GM21381 (cell line): ENCODE measurements at regions not wholly inside any gene's neighbourhood (a gene's known extent, or its start where the extent isn't known, plus 50 kb on each side); places are given as distances from the start of the nearest gene placed in this dataset.

Source experiments
- ATAC-seq: cut with Tn5 transposase; IDR thresholded peaks from one replicate; pipeline ENCODE4 v1.9.1; 2021; ENCODE audit warnings: mild to moderate bottlenecking, moderate library complexity; ENCODE audit not compliant: unreplicated experiment

- no peak for ATAC-seq
Measured at GRCh38 chr3:73820431-73820830, 195.7 kb upstream of the PDZRN3 start.

DNA sequence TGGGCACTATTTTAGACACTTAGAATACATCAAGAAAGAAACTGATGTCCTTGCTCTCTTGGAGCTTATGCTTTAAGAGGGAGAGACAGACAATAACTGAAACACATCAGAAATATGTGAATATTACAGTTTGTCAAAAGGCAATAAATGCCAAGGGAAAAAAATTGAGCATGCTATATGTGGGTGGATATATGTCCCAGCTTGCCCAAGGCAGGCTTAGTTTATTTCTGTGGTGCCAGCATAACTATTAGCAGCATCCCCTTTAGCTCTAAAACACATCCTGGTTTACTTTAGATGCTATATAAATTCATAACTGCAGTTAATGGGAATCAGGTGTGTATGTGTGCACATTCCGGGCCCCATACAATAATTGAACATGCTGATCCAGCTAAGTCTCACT, 191.2 kb upstream of the PDZRN3 start:
- no peak for ATAC-seq

DNA sequence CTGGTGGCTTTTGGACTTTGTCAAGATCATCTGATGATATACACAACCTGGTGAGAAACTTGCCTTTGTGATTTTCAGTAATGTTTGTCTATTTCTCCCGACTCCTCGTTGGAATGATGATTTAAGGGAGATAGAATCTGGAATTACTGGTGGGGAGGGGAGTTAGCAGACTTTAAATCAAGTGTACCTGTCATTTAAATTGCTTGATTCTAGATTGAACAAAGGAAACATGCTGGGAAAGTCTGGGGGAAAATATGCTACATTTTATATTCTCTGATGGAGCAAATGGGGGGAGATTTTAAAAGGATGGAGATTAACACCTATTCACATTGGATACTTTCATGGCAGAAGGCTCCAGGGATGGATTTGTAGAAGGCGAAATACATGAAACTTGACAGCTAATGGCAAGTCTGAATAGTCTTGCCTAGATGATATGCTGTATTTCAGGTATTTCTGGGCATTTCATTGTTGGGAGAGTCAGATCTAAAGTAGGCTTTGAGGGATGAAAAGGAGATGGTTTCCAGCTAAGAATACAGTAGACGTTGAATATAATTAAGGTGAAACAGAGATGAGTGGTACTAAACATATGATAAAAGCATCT, 189.1 kb upstream of the PDZRN3 start:
- no peak for ATAC-seq

- no peak for ATAC-seq
Measured at GRCh38 chr3:73813291-73813690, 188.6 kb upstream of the PDZRN3 start.

GRCh38 chr3:73812054-73812453, 187.3 kb upstream of the PDZRN3 start:
- ATAC-seq = no peak

GRCh38 chr3:73808862-73809509, 184.2 kb upstream of the PDZRN3 start:
- no peak for ATAC-seq

GRCh38 chr3:73805435-73805834, 180.7 kb upstream of the PDZRN3 start:
- ATAC-seq = no peak

DNA sequence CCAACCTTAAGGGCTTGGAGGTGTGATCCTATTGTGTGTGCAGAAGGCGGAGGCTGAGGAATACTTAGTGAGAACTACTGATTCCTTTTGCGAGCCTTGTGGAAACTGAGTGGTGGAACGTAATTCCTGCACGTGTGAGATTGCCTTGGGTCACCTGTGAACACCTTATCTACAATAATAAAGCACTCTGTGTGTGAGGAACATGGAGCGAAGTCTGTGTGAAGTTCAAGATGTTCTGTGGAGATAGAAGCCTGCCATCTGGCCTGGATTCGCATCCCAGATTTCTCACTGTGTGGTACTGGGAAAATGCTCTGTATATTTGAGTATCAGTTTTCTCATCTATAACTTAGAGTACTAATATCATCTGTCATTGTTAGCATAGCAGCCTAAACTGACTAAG, 179.5 kb upstream of the PDZRN3 start:
- no peak for ATAC-seq

DNA sequence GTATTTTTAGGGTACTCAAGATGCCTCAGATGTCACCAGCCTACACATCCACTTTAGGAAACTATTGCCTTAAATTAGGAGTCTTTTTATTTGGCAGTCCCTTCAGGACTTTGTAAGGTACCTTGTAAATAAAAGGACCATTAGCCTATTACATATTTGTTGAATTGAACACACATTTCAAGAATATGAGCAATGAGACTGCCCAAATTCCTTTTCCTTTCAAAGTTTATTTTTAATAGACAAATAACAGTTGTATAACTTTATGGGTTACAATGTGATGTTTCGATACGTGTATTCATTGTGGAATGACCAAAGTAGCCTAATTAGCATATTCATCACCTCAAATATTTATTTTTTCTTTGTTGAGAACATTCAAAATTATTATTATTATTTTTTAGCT, 176.7 kb upstream of the PDZRN3 start:
- ATAC-seq = no peak

GRCh38 chr3:73797311-73797710, 172.6 kb upstream of the PDZRN3 start:
- ATAC-seq = no peak

GRCh38 chr3:73796382-73796781, 171.6 kb upstream of the PDZRN3 start:
- no peak for ATAC-seq

GRCh38 chr3:73791356-73791755, 166.6 kb upstream of the PDZRN3 start:
- ATAC-seq = no peak

DNA sequence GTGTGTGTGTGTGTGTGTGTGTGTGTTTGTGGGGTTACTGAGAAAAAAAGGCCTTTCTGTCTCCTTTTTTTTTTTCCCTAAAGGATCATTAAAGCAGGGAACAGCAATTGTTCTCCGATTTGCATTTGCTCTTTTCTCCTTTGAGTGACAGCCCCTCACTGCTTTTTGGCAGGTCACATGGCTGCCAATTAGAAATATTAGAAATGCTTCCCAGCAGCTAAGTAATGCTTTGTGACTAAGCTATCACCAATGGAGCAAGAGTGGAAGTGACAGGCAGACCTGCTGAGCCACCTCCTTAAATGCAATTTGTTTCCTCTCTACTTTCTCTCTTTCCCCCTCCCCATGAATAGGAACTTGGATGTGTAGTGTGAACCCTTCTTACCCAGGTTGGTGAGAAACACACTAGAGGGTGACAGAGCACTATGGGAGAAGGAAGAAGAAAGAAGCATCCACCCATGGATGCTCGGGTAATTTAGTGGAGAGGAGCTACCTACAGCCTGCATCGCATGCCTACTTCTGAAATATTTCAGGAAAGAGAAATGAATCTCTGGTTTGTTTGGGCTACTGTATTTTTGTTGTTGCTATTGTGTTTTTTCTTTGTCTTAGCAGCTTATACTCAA, 165.2 kb upstream of the PDZRN3 start:
- ATAC-seq = no peak

DNA sequence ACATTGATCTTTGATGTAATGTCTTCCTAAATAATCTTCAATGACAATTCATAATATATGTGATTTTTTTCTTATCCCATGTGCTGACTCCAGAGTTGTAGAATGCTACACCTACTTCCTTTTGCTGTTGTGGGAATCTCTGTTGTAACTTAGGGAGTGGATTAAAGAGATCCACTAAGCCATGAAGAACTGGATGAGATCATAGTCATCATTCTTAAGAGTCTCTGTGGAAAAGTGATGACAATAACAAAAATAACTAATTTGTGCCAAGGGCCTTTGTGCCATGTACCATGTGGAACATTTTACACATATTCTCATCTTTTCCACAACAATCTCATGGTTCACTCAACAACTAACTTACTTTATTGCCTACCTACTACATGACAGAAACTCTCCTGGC, 162.9 kb upstream of the PDZRN3 start:
- no peak for ATAC-seq

DNA sequence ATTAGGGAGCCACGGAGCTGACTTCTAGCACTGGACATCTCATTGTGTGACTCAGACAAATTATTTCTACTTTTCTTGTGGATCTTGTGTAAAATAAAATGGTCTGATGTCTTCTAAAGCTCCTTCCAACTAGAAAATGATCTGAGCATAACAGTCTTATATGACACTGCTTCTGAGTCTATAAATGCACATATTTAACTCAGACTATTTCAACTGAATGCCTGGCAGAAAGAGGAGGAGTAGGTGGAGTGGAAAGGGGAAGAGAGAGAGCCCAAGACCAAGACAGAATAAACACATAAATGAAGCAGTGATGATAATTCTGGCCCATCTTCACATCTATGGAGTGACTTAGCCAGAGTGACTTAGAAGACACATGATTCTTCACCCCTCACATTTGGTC, 162.3 kb upstream of the PDZRN3 start:
- no peak for ATAC-seq

GRCh38 chr3:73786321-73786807, 161.6 kb upstream of the PDZRN3 start:
- ATAC-seq = no peak

DNA sequence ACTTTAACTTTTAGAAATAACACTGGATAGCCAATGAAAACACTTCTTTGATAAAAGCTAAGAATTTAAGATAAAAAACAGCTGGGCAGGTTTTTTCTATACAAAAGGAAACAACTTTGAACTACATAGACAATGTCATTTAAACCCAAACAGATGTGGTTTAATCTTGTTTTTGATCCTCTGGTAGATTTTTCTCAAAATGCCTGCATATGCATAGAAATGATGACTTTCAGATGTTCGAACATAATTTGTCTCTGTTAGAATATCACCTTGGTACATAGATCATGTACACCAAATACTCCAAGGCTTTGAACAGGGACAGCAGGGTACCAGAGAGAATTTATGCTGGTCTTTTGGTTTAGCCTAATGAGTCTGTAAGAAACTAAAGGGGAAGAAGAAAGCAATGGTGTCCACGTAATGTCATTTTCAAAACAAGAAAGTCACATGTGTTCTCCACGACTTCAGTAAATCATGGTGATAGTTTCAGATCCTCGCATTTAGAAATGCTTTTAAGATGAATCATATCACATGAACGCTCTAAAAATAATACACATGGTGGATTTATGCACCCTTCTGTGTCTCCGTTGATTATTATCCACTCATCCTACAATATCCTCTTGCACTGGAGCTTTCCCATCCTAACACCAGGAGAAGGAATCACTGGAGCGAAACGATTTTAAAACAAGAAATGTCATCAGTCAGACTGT, 160.1 kb upstream of the PDZRN3 start:
- ATAC-seq = no peak

GRCh38 chr3:73783811-73784210, 159.1 kb upstream of the PDZRN3 start:
- no peak for ATAC-seq

DNA sequence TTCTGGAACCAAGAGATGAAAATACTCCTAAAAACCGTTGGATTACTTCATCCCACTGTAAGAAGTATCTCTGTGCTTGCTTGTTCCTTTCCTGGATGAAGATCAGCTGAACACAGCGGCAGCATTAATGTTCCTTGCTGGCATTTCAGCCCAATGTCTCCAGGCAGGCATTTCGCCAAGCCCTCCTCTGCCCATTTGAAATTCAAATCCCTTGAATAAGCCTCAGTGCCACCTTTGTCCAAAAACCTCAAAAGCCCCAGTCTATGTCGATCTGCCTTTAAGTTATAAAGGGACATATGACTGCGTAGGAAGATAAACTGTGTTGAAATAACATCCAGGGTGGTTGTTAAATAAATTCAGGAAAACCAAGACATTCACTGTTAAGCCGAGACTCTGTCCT, 156.8 kb upstream of the PDZRN3 start:
- no peak for ATAC-seq

DNA sequence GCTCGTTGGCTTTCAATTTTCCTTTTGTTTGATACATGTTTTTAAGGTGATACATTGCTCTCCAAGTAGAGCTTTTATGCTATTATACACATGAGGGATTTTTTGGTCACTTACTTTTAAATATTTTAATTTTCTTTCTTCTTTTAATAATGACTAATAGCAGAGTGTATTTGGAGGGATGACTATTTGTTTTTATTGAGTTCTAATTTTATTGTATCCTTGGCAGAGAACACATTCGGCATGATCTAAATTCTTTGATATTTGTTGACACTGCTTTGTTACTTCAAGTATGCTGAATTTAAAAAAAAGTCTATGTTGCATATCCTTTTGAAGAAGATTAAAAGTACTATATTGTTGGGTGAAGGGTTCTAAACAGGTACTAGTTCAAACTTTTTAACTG, 149.9 kb upstream of the PDZRN3 start:
- no peak for ATAC-seq

DNA sequence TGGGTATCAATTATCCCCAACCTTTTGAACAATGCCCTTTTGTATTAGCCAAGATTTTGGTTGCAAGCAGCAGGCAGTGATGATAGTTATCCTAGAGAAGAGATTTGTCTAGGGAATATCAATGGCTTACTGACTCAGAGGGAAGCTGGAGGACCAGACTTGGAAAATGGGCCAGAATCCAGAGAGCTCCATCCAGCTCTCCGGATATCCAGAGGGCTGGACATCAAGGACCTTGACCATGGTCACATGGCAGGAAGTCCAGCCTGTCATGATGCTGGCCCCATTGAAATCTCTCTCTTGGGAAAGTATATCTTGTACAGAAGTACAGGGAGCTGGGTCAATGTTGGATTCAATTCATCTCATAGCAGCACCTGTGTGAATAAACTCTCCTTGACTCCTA, 148.5 kb upstream of the PDZRN3 start:
- no peak for ATAC-seq
